ENCODE measurements at regions not wholly inside any gene's neighbourhood (a gene's known extent, or its start where the extent isn't known, plus 50 kb on each side); places are given as distances from the start of the nearest gene placed in this dataset.

GRCh38 chr13:85557691-85558467 lies 241.3 kb downstream of the SLITRK6 start:
- TF ChIP-seq CTCF (IDR thresholded peaks at IDR 0.05 in 4 of 5, conservative IDR thresholded peaks at IDR 0.05 in 1 of 5): no peak
- TF ChIP-seq POLR2A (IDR thresholded peaks at IDR 0.05): no peak
